Stimulated activated CD8-positive, alpha-beta memory T cell treated with anti-CD3 and anti-CD28 coated beads, Interleukin-12 subunit alpha, Interleukin-12 subunit beta, amount 100 ng/mL, for 4 hours (primary cell): ENCODE measurements at regions not wholly inside any gene's neighbourhood (a gene's known extent, or its start where the extent isn't known, plus 50 kb on each side); places are given as distances from the start of the nearest gene placed in this dataset.

Experiments used
- DNase-seq: peaks from one replicate; pipeline ENCODE4 v3.0.0-alpha.2; 2020; ENCODE audit warnings: low read depth

- DNase-seq, result no peak
These were observed 203.3 kb downstream of the COG6 start for GRCh38 chr13:39858794-39859193.

- DNase-seq, result no peak
These were observed 204.4 kb downstream of the COG6 start for GRCh38 chr13:39859898-39860297.

GRCh38 chr13:39862900-39863299 lies 207.4 kb downstream of the COG6 start:
- no peak for DNase-seq

GRCh38 chr13:39864221-39864620 lies 208.8 kb downstream of the COG6 start:
- no peak for DNase-seq

GRCh38 chr13:39866722-39867121 lies 211.3 kb downstream of the COG6 start:
- DNase-seq, result no peak

- DNase-seq, result no peak
These were observed 212.3 kb downstream of the COG6 start for GRCh38 chr13:39867807-39868206.

GRCh38 chr13:39870197-39870747 lies 214.8 kb downstream of the COG6 start:
- no peak for DNase-seq

GRCh38 chr13:39874331-39875053 lies 219.0 kb downstream of the COG6 start:
- DNase-seq, result no peak

GRCh38 chr13:39875111-39875987 lies 219.9 kb downstream of the COG6 start:
- DNase-seq, result no peak

- no peak for DNase-seq
These were observed 220.8 kb downstream of the COG6 start for GRCh38 chr13:39876258-39876657.

- DNase-seq, result no peak
These were observed 221.7 kb downstream of the COG6 start for GRCh38 chr13:39877134-39877533.

GRCh38 chr13:39879286-39880035 lies 224.0 kb downstream of the COG6 start:
- no peak for DNase-seq

- no peak for DNase-seq
These were observed 225.9 kb downstream of the COG6 start for GRCh38 chr13:39881383-39881782.

- DNase-seq, result no peak
These were observed 226.4 kb downstream of the COG6 start for GRCh38 chr13:39881887-39882286.

GRCh38 chr13:39884166-39884565 lies 228.7 kb downstream of the COG6 start:
- DNase-seq, result no peak

GRCh38 chr13:39886336-39886735 lies 230.9 kb downstream of the COG6 start:
- DNase-seq, result no peak

- DNase-seq, result no peak
These were observed 231.9 kb downstream of the COG6 start for GRCh38 chr13:39887387-39887786.

- no peak for DNase-seq
These were observed 233.7 kb downstream of the COG6 start for GRCh38 chr13:39888865-39889810.

- no peak for DNase-seq
These were observed 235.1 kb downstream of the COG6 start for GRCh38 chr13:39890537-39890936.

- no peak for DNase-seq
These were observed 237.5 kb downstream of the COG6 start for GRCh38 chr13:39892721-39893685.
